Ascending aorta (tissue), 2 donors: ENCODE measurements at regions not wholly inside any gene's neighbourhood (a gene's known extent, or its start where the extent isn't known, plus 50 kb on each side); places are given as distances from the start of the nearest gene placed in this dataset.

Experiments used
- DNase-seq, 2 donors: peaks; one replicate each; pipeline ENCODE4 v3.0.0-alpha.2; 2019; ENCODE audit warnings: low spot score in 2 of 2
- H3K27ac ChIP-seq, 2 donors: fragments of 200-600 bp; sonication (generic); one replicate each; pipeline ENCODE4 v1.5.1; 2016 to 2017; ENCODE audit warnings: mild to moderate bottlenecking in 1 of 2
- H3K27me3 ChIP-seq: fragments of 200-600 bp; sonication (generic); one replicate; pipeline ENCODE4 v1.5.1; 2017
- H3K36me3 ChIP-seq, 2 donors: fragments of 200-600 bp; sonication (generic); one replicate each; pipeline ENCODE4 v1.5.1; 2016
- H3K4me1 ChIP-seq, 2 donors: fragments of 200-600 bp; sonication (generic); one replicate each; pipeline ENCODE4 v1.5.1; 2016 to 2017; ENCODE audit warnings: mild to moderate bottlenecking in 1 of 2
- H3K4me3 ChIP-seq, 2 donors: fragments of 200-600 bp; sonication (generic); one replicate each; pipeline ENCODE4 v1.5.1; 2016 to 2017; ENCODE audit warnings: mild to moderate bottlenecking in 1 of 2
- H3K9me3 ChIP-seq, 2 donors: fragments of 200-600 bp; sonication (generic); one replicate each; pipeline ENCODE4 v1.5.1; 2016
- CTCF ChIP-seq, 3 experiments: fragments of 200-600 bp in 2 of 3; fragments of 450-650 bp in 1 of 3; sonication (generic) in 2 of 3; IDR thresholded peaks; one replicate each; pipeline ENCODE4 v1.5.1; 2016 to 2019; ENCODE audit warnings: antibody characterized with exemption in 3 of 3, mild to moderate bottlenecking in 1 of 3, moderate library complexity in 1 of 3
- intact Hi-C: fragments of 100-400 bp; cut with DNase I; formaldehyde crosslinking; loops from one replicate; pipeline ENCODE4 v1.15.1; 2023

GRCh38 chr1:189275796-189276195, 1201.9 kb downstream of the BRINP3 start:
- intact Hi-C loops: no loop called here
- H3K27ac ChIP-seq: no peak overlapping the region
- no peak for DNase-seq
- H3K4me1 ChIP-seq: no peaks in the 10 kb centered on the region
- H3K4me3 ChIP-seq: no peak overlapping the region
- no peaks in the 10 kb centered on the region for H3K36me3 ChIP-seq
- TF ChIP-seq CTCF (IDR thresholded peaks at IDR 0.05): no peak
- no peaks in the 10 kb centered on the region for H3K9me3 ChIP-seq
- no peaks in the 10 kb centered on the region for H3K27me3 ChIP-seq

GRCh38 chr1:189289346-189289745, 1188.3 kb downstream of the BRINP3 start:
- Histone ChIP-seq H3K36me3 (no peaks in the 10 kb centered on the region), H3K27ac (no peak overlapping the region), H3K4me3 (no peak overlapping the region), H3K4me1 (no peaks in the 10 kb centered on the region), H3K9me3 (no peaks in the 10 kb centered on the region), H3K27me3 (no peaks in the 10 kb centered on the region)
- no peak for TF ChIP-seq CTCF (IDR thresholded peaks at IDR 0.05)
- intact Hi-C loops: no loop called here
- DNase-seq: no peak

GRCh38 chr1:189301235-189301634, 1176.4 kb downstream of the BRINP3 start:
- Histone ChIP-seq H3K9me3 (no peaks in the 10 kb centered on the region), H3K27ac (no peak overlapping the region), H3K36me3 (no peaks in the 10 kb centered on the region), H3K4me3 (no peak overlapping the region), H3K4me1 (no peaks in the 10 kb centered on the region), H3K27me3 (no peaks in the 10 kb centered on the region)
- intact Hi-C loops: no loop called here
- no peak for TF ChIP-seq CTCF (IDR thresholded peaks at IDR 0.05)
- DNase-seq: no peak

- Histone ChIP-seq H3K27ac (no peak overlapping the region), H3K4me1 (no peaks in the 10 kb centered on the region), H3K9me3 (no peaks in the 10 kb centered on the region), H3K4me3 (no peak overlapping the region), H3K27me3 (no peaks in the 10 kb centered on the region), H3K36me3 (no peaks in the 10 kb centered on the region)
- DNase-seq: no peak
- intact Hi-C loops: no loop called here
- TF ChIP-seq CTCF (IDR thresholded peaks at IDR 0.05): no peak
These were observed 1172.4 kb downstream of the BRINP3 start for GRCh38 chr1:189305279-189305678.

GRCh38 chr1:189311915-189312314, 1165.7 kb downstream of the BRINP3 start:
- Histone ChIP-seq H3K9me3 (no peaks in the 10 kb centered on the region), H3K36me3 (no peaks in the 10 kb centered on the region), H3K4me3 (no peak overlapping the region), H3K27ac (no peak overlapping the region), H3K27me3 (no peaks in the 10 kb centered on the region), H3K4me1 (no peaks in the 10 kb centered on the region)
- no peak for TF ChIP-seq CTCF (IDR thresholded peaks at IDR 0.05)
- intact Hi-C loops: no loop called here
- no peak for DNase-seq

GRCh38 chr1:189312499-189312898, 1165.2 kb downstream of the BRINP3 start:
- H3K27ac ChIP-seq: no peak overlapping the region
- no peak for TF ChIP-seq CTCF (IDR thresholded peaks at IDR 0.05)
- intact Hi-C loops: no loop called here
- no peaks in the 10 kb centered on the region for H3K4me1 ChIP-seq
- no peaks in the 10 kb centered on the region for H3K36me3 ChIP-seq
- no peaks in the 10 kb centered on the region for H3K27me3 ChIP-seq
- H3K9me3 ChIP-seq: no peaks in the 10 kb centered on the region
- DNase-seq: no peak
- no peak overlapping the region for H3K4me3 ChIP-seq
